ENCODE measurements at regions not wholly inside any gene's neighbourhood (a gene's known extent, or its start where the extent isn't known, plus 50 kb on each side); places are given as distances from the start of the nearest gene placed in this dataset.

DNA sequence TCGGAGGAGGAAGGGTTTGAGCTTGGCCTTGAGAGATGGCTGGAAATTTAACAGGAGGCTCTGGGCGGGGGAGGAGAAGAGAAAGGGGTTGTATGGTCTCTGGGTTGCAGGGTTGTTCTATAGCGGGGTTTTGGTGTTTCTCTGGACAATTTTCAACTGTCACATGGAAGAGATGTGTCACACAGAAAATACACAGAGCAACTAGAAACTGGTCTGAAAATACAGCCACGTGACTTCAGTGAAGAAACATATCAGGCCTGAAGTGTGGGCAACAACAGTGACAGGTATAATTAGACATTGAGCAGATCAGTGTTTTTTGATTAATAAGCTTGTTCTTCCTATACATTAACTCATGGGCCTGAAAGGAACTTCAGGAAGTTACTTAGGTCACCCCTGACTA is 205.3 kb upstream of the HMGA2 start:
- Mint-ChIP-seq H3K36me3 (ENCODE audit: low read depth) (no peaks in the 10 kb centered on the region), H3K9me3 (no peaks in the 10 kb centered on the region), H3K27ac (peak overlapping the region; percentile 81), H3K4me1 (ENCODE audit: low read depth) (peaks cover 6% of the 10 kb centered on the region), H3K27me3 (peaks cover 38% of the 10 kb centered on the region), H3K4me3 (no peak overlapping the region)
- DNase-seq, result no peak

DNA sequence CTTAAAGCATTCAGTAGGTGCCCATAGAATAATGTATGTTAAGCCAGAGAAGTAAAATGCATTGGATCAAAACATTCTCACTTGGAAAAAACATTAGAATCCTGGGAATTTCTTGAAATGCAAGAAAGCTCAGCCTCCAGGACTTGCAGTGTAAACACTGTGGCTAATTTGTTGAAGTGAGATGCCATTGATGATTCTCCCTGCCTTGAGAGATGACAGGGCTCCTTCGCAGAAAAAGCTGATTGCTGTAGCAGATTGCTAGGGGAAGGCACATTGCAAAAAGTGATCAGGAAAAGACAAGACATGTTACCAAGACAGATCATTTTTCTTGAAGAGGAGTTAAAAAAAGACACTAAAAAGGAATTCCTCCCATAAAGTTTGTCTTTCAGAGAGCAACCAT is 204.2 kb upstream of the HMGA2 start:
- Mint-ChIP-seq H3K27me3 (peaks cover 40% of the 10 kb centered on the region), H3K27ac (no peak overlapping the region), H3K4me1 (ENCODE audit: low read depth) (peaks cover 6% of the 10 kb centered on the region), H3K4me3 (no peak overlapping the region), H3K9me3 (no peaks in the 10 kb centered on the region), H3K36me3 (ENCODE audit: low read depth) (no peaks in the 10 kb centered on the region)
- no peak for DNase-seq

DNA sequence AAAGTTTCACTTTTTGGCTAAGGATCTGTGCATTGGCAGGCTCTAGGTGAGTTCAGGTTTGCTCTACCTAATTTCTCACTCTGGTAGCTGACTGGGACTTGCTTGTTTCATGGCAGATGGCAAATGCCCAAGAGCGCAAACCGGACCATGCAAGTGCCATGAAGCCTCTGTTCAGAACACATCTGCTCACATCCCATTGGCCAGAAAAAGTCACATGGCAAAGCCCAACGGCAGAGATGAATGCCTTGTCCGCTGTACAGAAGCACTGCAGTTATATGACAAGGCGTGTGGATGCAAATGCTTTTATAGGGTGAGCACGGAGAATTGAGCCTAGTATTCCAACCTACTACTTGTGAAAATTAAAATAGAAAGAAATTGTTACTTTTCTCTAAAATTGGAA is 202.2 kb upstream of the HMGA2 start:
- Mint-ChIP-seq H3K9me3 (no peaks in the 10 kb centered on the region), H3K27ac (no peak overlapping the region), H3K27me3 (peaks cover 31% of the 10 kb centered on the region), H3K36me3 (ENCODE audit: low read depth) (no peaks in the 10 kb centered on the region), H3K4me1 (ENCODE audit: low read depth) (peaks cover 6% of the 10 kb centered on the region), H3K4me3 (no peak overlapping the region)
- DNase-seq, result no peak

DNA sequence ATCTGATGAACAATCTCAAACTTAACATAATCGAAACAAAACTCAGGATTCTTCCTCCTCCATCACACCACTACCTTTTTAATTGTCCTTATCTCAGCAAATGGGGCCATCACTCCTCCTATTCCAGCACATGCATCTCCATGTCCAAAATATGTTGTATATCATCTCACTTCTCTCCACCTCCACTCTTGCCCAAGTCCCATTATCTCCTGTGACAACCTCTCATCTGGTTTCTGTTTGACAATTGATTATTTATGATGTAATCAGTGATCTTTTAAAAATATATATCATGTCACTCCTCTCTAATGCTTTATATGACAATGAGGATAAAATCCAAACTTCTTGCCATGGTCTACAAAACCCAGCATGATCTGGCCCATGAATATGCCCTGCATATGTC is 200.8 kb upstream of the HMGA2 start:
- Mint-ChIP-seq H3K9me3 (no peaks in the 10 kb centered on the region), H3K4me3 (no peak overlapping the region), H3K27me3 (peaks cover 31% of the 10 kb centered on the region), H3K27ac (no peak overlapping the region), H3K4me1 (ENCODE audit: low read depth) (peaks cover 6% of the 10 kb centered on the region), H3K36me3 (ENCODE audit: low read depth) (no peaks in the 10 kb centered on the region)
- no peak for DNase-seq

DNA sequence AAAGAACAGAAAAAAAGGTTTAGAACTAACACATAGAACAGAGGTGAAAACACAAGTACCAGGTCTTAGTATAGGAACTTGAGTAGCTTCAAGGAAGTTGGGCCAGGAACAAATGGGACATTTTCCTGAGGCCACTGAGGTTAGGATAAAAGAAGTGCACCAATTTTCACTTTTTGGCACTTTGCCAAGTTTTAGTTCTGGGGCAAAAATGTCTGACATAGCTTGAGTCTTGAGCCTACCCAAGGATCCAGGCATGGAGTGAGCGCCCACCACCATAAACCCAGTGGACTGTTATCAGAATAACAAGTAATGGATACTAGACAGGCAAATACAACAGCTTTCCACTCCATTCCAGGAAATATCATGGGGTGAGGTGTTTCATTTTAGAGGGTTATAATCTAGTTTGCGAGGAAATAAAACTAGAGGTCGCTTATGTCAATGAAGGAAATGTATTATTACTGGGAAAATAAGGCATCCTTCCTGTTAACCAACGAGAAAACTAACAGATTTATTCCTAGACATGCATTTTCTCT is 199.7 kb upstream of the HMGA2 start:
- H3K27ac Mint-ChIP-seq, result no peak overlapping the region
- DNase-seq, result no peak
- H3K4me1 Mint-ChIP-seq (ENCODE audit: low read depth), result no peaks in the 10 kb centered on the region
- H3K9me3 Mint-ChIP-seq, result no peaks in the 10 kb centered on the region
- peaks cover 30% of the 10 kb centered on the region for H3K27me3 Mint-ChIP-seq
- no peak overlapping the region for H3K4me3 Mint-ChIP-seq
- H3K36me3 Mint-ChIP-seq (ENCODE audit: low read depth), result no peaks in the 10 kb centered on the region

DNA sequence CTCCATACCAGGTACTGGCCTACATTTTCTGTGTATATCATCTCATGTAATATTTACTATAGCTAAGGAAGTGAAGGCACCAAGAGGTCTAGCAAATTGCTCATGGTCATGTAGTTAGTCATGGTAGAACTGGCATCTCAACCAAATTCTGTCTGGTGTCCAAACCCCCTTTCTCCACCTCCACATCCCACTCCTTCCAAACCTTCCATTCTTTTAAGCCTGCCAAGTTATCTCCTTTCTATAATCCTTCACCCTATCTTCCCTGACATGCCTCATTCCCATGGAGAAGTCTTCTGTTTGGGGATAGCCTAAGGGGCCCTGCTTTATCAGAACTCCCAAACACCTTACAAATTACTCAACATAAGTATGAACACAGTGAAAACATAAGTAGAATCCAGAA is 196.2 kb upstream of the HMGA2 start:
- no peak overlapping the region for H3K4me3 Mint-ChIP-seq
- no peaks in the 10 kb centered on the region for H3K9me3 Mint-ChIP-seq
- H3K36me3 Mint-ChIP-seq (ENCODE audit: low read depth), result no peaks in the 10 kb centered on the region
- no peak overlapping the region for H3K27ac Mint-ChIP-seq
- H3K27me3 Mint-ChIP-seq, result peaks cover 26% of the 10 kb centered on the region
- H3K4me1 Mint-ChIP-seq (ENCODE audit: low read depth), result no peaks in the 10 kb centered on the region
- DNase-seq, result no peak

DNA sequence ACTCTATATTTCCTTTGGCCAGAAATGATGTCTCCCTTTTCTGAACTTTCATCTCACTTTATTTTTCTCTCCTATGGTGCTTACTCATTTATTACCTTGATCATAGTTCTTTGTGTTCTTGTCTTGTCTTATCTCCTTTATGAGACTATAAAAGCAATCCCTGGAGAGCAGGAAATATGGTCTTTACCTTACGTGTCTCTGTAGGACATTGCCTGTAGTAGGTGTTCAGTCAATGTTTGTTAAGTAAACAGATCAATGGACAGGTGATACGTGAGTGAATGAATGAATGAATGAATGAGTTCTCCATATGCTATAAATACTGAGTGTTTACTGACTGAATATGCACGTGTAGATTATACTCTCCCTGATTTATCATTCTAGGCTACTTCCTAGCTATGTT is 193.7 kb upstream of the HMGA2 start:
- Mint-ChIP-seq H3K27me3 (peaks cover 12% of the 10 kb centered on the region), H3K4me1 (ENCODE audit: low read depth) (no peaks in the 10 kb centered on the region), H3K27ac (no peak overlapping the region), H3K4me3 (no peak overlapping the region), H3K9me3 (no peaks in the 10 kb centered on the region), H3K36me3 (ENCODE audit: low read depth) (no peaks in the 10 kb centered on the region)
- DNase-seq, result no peak

DNA sequence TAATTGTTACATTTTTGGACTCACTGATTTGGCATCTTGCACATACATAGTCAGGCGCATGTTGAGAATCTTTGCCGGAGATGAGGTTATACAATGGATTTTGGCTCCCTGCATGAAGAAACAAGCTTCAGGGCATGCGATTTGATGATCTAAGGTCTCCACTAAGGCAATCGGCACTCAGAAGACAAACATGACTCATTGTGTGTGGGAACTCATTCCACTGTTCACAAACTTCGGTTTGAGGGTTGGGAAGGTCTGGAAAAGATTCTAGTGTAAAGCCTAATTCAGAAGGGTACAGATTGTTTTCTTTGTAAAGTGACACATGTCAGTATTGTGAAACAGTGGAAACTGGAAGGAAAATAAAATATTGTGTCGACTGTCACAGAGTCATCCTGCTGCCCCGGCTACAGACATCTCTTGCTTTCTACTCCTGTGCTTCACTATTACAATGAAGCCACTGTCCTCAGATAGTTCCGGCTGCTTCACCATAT is 192.6 kb upstream of the HMGA2 start:
- Mint-ChIP-seq H3K27ac (no peak overlapping the region), H3K27me3 (peaks cover 12% of the 10 kb centered on the region), H3K36me3 (ENCODE audit: low read depth) (no peaks in the 10 kb centered on the region), H3K9me3 (no peaks in the 10 kb centered on the region), H3K4me1 (ENCODE audit: low read depth) (no peaks in the 10 kb centered on the region), H3K4me3 (no peak overlapping the region)
- no peak for DNase-seq

DNA sequence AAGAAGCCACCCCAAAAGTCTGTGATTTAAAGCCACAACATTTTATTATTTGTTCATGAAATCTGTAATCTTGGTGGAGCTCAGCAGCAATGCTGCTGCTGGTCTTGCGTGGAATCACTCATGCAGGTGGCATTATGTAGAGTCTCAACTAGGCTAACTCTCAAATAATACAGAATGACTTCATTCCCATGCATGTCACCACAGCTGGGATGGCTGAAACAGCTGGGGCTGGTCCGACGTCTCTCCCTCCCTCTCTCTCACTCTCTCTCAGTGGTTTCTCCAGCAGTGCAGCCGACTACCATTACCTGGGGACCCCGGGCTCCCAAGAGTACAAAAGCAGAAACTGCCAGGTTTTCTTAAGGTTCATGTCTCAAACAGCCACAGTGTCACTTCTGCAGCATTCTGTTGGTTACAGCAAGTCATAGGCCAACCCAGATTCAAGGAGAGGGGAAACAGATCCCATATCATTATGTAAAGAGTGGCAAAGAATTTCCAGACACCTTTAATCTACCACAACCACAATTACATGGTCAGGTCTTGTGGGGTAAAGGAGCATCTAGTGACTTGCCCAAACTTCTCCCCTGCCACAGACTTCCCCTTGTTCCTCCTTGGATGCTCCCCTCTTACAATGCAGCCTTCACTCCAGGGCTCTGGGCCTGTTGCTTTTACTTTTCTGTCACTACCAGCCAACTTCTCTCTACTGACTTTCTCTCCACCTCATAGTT is 192.0 kb upstream of the HMGA2 start:
- Mint-ChIP-seq H3K4me3 (no peak overlapping the region), H3K9me3 (no peaks in the 10 kb centered on the region), H3K27me3 (peaks cover 12% of the 10 kb centered on the region), H3K36me3 (ENCODE audit: low read depth) (no peaks in the 10 kb centered on the region), H3K4me1 (ENCODE audit: low read depth) (no peaks in the 10 kb centered on the region), H3K27ac (no peak overlapping the region)
- DNase-seq, result no peak

DNA sequence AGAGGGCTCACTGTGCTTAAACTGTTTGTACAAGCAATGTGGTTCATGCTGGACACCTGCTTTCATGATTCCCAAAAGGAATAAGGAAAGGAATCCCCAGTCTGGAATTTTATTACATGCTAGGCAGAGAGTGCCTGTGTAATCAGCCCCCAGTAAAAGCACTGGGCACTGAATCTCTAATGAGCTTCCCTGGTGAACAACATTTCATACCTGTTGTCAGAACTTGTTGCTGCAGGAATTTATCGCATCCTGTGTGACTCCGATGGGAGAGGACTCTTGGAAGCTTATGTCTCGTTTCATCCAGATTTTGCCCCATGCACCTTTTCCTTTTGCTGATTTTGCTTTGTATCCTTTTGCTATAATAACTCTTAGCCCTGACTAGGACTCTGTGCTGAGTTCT is 190.2 kb upstream of the HMGA2 start:
- Mint-ChIP-seq H3K4me1 (ENCODE audit: low read depth) (no peaks in the 10 kb centered on the region), H3K27me3 (peaks cover 12% of the 10 kb centered on the region), H3K27ac (no peak overlapping the region), H3K9me3 (no peaks in the 10 kb centered on the region), H3K4me3 (no peak overlapping the region), H3K36me3 (ENCODE audit: low read depth) (no peaks in the 10 kb centered on the region)
- DNase-seq, result no peak

DNA sequence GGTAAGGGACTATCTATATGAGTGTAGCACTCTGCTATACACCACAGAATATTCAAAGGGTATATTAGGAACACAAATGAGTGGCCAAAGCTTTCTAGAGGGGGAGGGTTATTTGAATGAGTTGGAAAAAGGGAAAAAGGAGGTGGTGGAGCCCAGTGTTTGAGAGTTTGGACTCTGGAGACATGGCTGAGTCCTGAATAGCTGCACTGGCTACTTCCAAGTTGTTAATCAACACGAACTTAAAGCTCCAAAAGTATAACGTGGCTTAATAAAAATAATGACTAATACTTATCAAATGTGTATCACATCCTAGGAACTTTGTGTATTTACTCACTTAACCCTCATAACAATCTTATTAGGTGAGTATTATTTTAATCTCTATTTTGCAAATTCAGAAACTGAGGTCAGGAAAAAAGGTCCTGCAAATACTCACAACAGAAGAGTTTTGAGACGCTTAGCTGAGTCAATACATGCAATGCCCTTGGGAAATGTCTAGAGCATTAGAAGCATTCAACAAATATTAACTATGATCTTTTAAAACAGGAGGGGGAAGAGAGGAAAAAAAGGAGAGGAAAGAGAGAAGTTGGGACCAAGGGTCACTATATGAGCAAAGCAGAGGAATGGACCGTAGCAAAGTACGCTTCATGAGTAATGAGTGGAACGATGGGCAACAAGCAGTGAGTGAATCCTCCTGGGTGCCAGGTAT is 189.5 kb upstream of the HMGA2 start:
- Mint-ChIP-seq H3K27ac (no peak overlapping the region), H3K4me3 (no peak overlapping the region), H3K4me1 (ENCODE audit: low read depth) (no peaks in the 10 kb centered on the region), H3K9me3 (no peaks in the 10 kb centered on the region), H3K27me3 (peaks cover 9% of the 10 kb centered on the region), H3K36me3 (ENCODE audit: low read depth) (no peaks in the 10 kb centered on the region)
- no peak for DNase-seq

DNA sequence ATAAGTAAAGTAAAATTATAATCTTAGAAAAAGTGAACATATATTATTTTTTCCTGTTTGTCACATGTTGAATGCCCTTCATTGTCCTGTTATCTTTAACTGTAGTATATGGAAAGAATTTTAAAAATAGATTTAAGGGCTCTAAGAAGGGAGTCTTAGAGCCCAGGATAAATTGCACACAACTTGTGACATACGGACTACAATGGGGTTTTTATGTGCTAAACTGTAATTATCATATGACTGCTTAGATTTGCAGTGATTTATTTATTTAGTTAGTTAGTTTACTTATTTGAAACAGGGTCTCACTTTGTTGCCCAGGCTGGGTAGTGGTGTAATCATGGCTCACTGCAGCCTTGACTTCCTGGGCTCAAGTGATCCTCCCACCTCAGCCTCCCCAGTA is 187.8 kb upstream of the HMGA2 start:
- H3K36me3 Mint-ChIP-seq (ENCODE audit: low read depth), result no peaks in the 10 kb centered on the region

DNA sequence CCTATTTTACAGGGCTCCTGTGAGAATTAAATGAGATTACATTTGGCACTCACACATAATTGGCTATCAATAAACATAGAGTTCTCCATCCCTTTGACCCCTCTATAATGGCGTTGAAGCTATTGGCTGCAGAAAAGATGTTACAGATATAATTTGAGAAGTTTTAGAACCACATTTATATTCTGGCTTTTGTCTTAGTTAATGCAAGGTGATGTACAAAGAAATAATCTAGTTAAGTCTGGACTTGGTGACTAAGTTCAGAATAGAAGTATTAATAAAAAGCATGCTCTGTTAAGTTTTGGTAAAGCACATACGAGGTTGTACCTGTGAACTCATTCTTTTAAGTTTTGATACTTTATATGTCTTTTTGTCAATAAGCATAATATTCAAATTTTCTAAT is 187.1 kb upstream of the HMGA2 start:
- Mint-ChIP-seq H3K4me3 (no peak overlapping the region), H3K36me3 (ENCODE audit: low read depth) (no peaks in the 10 kb centered on the region), H3K27ac (no peak overlapping the region), H3K4me1 (ENCODE audit: low read depth) (no peaks in the 10 kb centered on the region), H3K27me3 (peaks cover 8% of the 10 kb centered on the region), H3K9me3 (no peaks in the 10 kb centered on the region)
- no peak for DNase-seq

More for the DNA sequence above, 187.8 kb upstream of the HMGA2 start:
- Mint-ChIP-seq H3K4me3 (no peak overlapping the region), H3K4me1 (ENCODE audit: low read depth) (no peaks in the 10 kb centered on the region), H3K9me3 (no peaks in the 10 kb centered on the region), H3K27me3 (peaks cover 6% of the 10 kb centered on the region), H3K27ac (no peak overlapping the region)
- no peak for DNase-seq

DNA sequence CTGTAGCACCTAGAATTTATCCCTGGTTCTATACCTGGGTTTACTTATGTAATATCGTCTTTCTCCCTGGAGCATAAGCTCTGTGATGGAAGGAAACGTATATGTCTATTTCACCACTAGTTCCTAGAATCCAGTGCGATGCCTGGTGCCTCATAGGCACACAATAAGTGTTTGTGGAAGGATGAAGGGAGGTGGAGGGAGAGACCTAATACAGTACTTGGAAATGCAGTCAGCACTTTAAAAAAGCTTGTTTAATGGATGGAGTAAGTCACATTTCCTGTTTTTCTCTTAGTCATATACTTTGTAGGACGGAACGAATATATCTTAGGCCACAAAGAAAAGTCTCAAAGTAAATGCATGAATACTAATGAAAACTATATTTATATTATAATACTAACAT is 186.5 kb upstream of the HMGA2 start:
- DNase-seq, result no peak
- Mint-ChIP-seq H3K27ac (no peak overlapping the region), H3K4me1 (ENCODE audit: low read depth) (no peaks in the 10 kb centered on the region), H3K36me3 (ENCODE audit: low read depth) (no peaks in the 10 kb centered on the region), H3K27me3 (peaks cover 6% of the 10 kb centered on the region), H3K9me3 (no peaks in the 10 kb centered on the region), H3K4me3 (no peak overlapping the region)

DNA sequence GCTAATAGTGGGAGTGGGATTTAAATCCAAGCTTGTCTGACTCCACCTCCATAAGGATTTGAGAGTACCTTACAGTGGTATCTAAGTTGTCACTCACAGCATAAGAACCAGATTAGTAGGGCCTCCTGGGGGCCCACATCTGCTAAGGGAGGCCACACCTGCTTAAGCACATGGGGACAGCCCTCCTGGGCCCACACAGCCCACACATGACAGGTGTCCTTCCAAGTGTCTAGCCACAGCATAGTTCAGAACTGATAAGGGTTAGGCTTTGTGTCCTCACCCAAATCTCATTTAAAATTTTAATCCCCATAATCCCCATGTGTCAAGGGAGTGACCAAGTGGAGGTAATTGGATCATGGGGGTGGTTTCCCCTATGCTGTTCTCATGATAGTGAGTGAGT is 186.0 kb upstream of the HMGA2 start:
- H3K27me3 Mint-ChIP-seq, result peaks cover 6% of the 10 kb centered on the region

More for the DNA sequence above, 186.0 kb upstream of the HMGA2 start:
- no peak for DNase-seq
- no peak overlapping the region for H3K27ac Mint-ChIP-seq
- no peaks in the 10 kb centered on the region for H3K36me3 Mint-ChIP-seq (ENCODE audit: low read depth)
- H3K4me1 Mint-ChIP-seq (ENCODE audit: low read depth), result no peaks in the 10 kb centered on the region
- no peak overlapping the region for H3K4me3 Mint-ChIP-seq
- no peaks in the 10 kb centered on the region for H3K9me3 Mint-ChIP-seq
